Left cardiac atrium (tissue), 4 donors: ENCODE measurements at regions not wholly inside any gene's neighbourhood (a gene's known extent, or its start where the extent isn't known, plus 50 kb on each side); places are given as distances from the start of the nearest gene placed in this dataset.

ENCODE experiments used
- ATAC-seq, 2 donors: fragments of 200-7000 bp; cut with Tn5 transposase; one replicate each; pipeline ENCODE4 v1.9.1; 2020; ENCODE audit warnings: mild to moderate bottlenecking in 2 of 2, moderate library complexity in 2 of 2
- DNase-seq: peaks from one replicate; pipeline ENCODE4 v3.0.0-alpha.2; 2020
- intact Hi-C, 2 donors: fragments of 100-400 bp; cut with DNase I; formaldehyde crosslinking; loops; one replicate each; pipeline versions ENCODE4 v1.14.1 to v1.15.1; 2022 to 2023
- donor health status: DM: no; HTN: yes; CAD: no.
- donor health status: DM: no; HTN: yes; CAD: no; lungs with severe emphysema.
- donor health status: DM: yes; HTN: yes; CAD: no.
- donor health status: Dilated cardiomyopathy.

- ATAC-seq (no peak), DNase-seq (no peak)
- intact Hi-C loops, result no loop called here
Measured at GRCh38 chr3:1908651-1909445, 189.8 kb upstream of the CNTN4 start.

- DNase-seq (no peak), ATAC-seq (no peak)
- intact Hi-C loops, result no loop called here
Measured at GRCh38 chr3:1910322-1910721, 188.3 kb upstream of the CNTN4 start.

- DNase-seq, result no peak
- no peak for ATAC-seq
- intact Hi-C loops, result no loop called here
Measured at GRCh38 chr3:1929788-1930414, 168.8 kb upstream of the CNTN4 start.

- no peak for ATAC-seq
- intact Hi-C loops, result no loop called here
- no peak for DNase-seq
Measured at GRCh38 chr3:1938975-1939374, 159.7 kb upstream of the CNTN4 start.

GRCh38 chr3:1942781-1943180 is 155.9 kb upstream of the CNTN4 start:
- DNase-seq (no peak), ATAC-seq (no peak)
- intact Hi-C loops, result no loop called here

GRCh38 chr3:1943395-1944118 is 155.1 kb upstream of the CNTN4 start:
- no peak for ATAC-seq
- intact Hi-C loops, result no loop called here
- no peak for DNase-seq

GRCh38 chr3:1945698-1946097 is 153.0 kb upstream of the CNTN4 start:
- DNase-seq (no peak), ATAC-seq (no peak)
- intact Hi-C loops, result no loop called here

- ATAC-seq, result no peak
- intact Hi-C loops, result no loop called here
Measured at GRCh38 chr3:1953536-1953935, 145.1 kb upstream of the CNTN4 start.

GRCh38 chr3:1954632-1955031 is 144.0 kb upstream of the CNTN4 start:
- no peak for DNase-seq
- intact Hi-C loops, result no loop called here
- no peak for ATAC-seq

More at GRCh38 chr3:1953536-1953935, 145.1 kb upstream of the CNTN4 start:
- no peak for DNase-seq

- intact Hi-C loops, result no loop called here
- DNase-seq (no peak), ATAC-seq (no peak)
Measured at GRCh38 chr3:1955170-1955569, 143.5 kb upstream of the CNTN4 start.

GRCh38 chr3:1955750-1956149 is 142.9 kb upstream of the CNTN4 start:
- no peak for ATAC-seq
- no peak for DNase-seq
- intact Hi-C loops, result no loop called here

- ATAC-seq, result no peak
- intact Hi-C loops, result no loop called here
- no peak for DNase-seq
Measured at GRCh38 chr3:1960506-1960905, 138.2 kb upstream of the CNTN4 start.

- no peak for ATAC-seq
- DNase-seq, result no peak
- intact Hi-C loops, result no loop called here
Measured at GRCh38 chr3:1962396-1963088, 136.1 kb upstream of the CNTN4 start.

GRCh38 chr3:1963896-1964295 is 134.8 kb upstream of the CNTN4 start:
- ATAC-seq (no peak), DNase-seq (no peak)
- intact Hi-C loops, result no loop called here

GRCh38 chr3:1967525-1967924 is 131.1 kb upstream of the CNTN4 start:
- intact Hi-C loops, result no loop called here
- DNase-seq, result no peak
- ATAC-seq, result no peak

GRCh38 chr3:1969281-1969680 is 129.4 kb upstream of the CNTN4 start:
- intact Hi-C loops, result no loop called here
- DNase-seq, result no peak
- no peak for ATAC-seq

GRCh38 chr3:1971780-1972179 is 126.9 kb upstream of the CNTN4 start:
- DNase-seq (no peak), ATAC-seq (no peak)
- intact Hi-C loops, result no loop called here

GRCh38 chr3:1979961-1980615 is 118.6 kb upstream of the CNTN4 start:
- ATAC-seq (no peak), DNase-seq (no peak)
- intact Hi-C loops, result no loop called here

- intact Hi-C loops, result no loop called here
- no peak for DNase-seq
- no peak for ATAC-seq
Measured at GRCh38 chr3:1987980-1988379, 110.7 kb upstream of the CNTN4 start.
